Thyroid gland (tissue), 4 donors: ENCODE measurements at regions not wholly inside any gene's neighbourhood (a gene's known extent, or its start where the extent isn't known, plus 50 kb on each side); places are given as distances from the start of the nearest gene placed in this dataset.

Experiments
- DNase-seq, 2 donors: peaks; one replicate each; pipeline ENCODE4 v3.0.0-alpha.2; 2019
- H3K27ac ChIP-seq, 3 donors: fragments of 200-600 bp; sonication (generic); 1 replicate in 2 of 3; 2 replicates in 1 of 3; pipeline ENCODE4 v1.5.1; 2016 to 2019; ENCODE audit warnings: mild to moderate bottlenecking in 1 of 3, moderate library complexity in 1 of 3
- H3K27me3 ChIP-seq: fragments of 200-600 bp; sonication (generic); one replicate; pipeline ENCODE4 v1.5.1; 2019
- H3K36me3 ChIP-seq, 2 donors: fragments of 200-600 bp; sonication (generic); one replicate each; pipeline ENCODE4 v1.5.1; 2016 to 2019
- H3K4me1 ChIP-seq, 2 donors: fragments of 200-600 bp; sonication (generic); one replicate each; pipeline ENCODE4 v1.5.1; 2017 to 2019
- H3K4me3 ChIP-seq, 3 donors: fragments of 200-600 bp; sonication (generic); replicated peaks in 1 of 3; 1 replicate in 2 of 3; 2 replicates in 1 of 3; pipeline ENCODE4 v1.5.1; 2016; ENCODE audit warnings: mild to moderate bottlenecking in 1 of 3
- H3K9me3 ChIP-seq: fragments of 200-600 bp; sonication (generic); one replicate; pipeline ENCODE4 v1.5.1; 2017
- CTCF ChIP-seq, 6 experiments: fragments of 200-600 bp in 3 of 6; fragments of 450-650 bp in 3 of 6; sonication (generic) in 3 of 6; IDR thresholded peaks; one replicate each; pipeline ENCODE4 v1.5.1; 2016 to 2019; ENCODE audit warnings: antibody characterized with exemption in 6 of 6, mild to moderate bottlenecking in 2 of 6, inconsistent platforms in 1 of 6, moderate library complexity in 1 of 6
- POLR2A ChIP-seq, 2 donors: fragments of 450-650 bp; IDR thresholded peaks; one replicate each; pipeline ENCODE4 v1.6.1; 2017; ENCODE audit warnings: antibody characterized with exemption in 2 of 2, mild to moderate bottlenecking in 2 of 2, moderate library complexity in 1 of 2
- WGBS, 2 donors: methylation state at CpG; one replicate each; pipeline ENCODE4 v1.1.5; 2017; 5-methylcytosine and 5-hydroxymethylcytosine counted together
- intact Hi-C: fragments of 100-400 bp; cut with DNase I; formaldehyde crosslinking; loops from one replicate; pipeline ENCODE4 v1.15.1; 2023

GRCh38 chr19:31874313-31874712 lies 471.1 kb upstream of the ZNF507 start:
- Histone ChIP-seq H3K27ac (no peak overlapping the region), H3K27me3 (no peaks in the 10 kb centered on the region), H3K4me1 (no peaks in the 10 kb centered on the region), H3K4me3 (no peak overlapping the region), H3K9me3 (no peaks in the 10 kb centered on the region), H3K36me3 (no peaks in the 10 kb centered on the region)
- WGBS, 2 donors: 93 to 94% methylated on average over 4 of the region's 4 CpGs
- no peak for DNase-seq
- intact Hi-C loops: no loop called here
- TF ChIP-seq POLR2A (IDR thresholded peaks at IDR 0.05): no peak
- no peak for TF ChIP-seq CTCF (IDR thresholded peaks at IDR 0.05)

DNA sequence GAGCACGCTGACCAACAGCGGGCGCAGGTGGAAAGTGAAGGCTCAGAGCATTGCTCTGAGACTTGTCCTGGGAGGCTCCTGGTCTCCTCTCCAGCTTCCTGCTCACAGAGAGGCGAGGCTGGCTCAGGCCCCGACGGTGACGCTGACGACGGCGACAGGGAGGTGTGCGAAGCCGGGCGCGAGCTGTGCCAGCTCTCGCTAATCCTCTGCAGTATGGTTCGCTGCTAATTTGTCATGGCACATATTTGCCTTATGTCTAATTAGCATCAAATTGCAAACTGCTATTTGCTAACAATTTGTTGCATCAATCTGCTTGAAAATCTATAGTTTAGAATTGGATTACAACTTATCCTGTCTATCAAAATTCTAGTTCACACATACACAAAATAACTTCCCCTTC lies 469.8 kb upstream of the ZNF507 start:
- intact Hi-C loops: no loop called here
- Histone ChIP-seq H3K9me3 (no peaks in the 10 kb centered on the region), H3K27ac (no peak overlapping the region), H3K4me3 (no peak overlapping the region), H3K27me3 (no peaks in the 10 kb centered on the region), H3K36me3 (no peaks in the 10 kb centered on the region), H3K4me1 (no peaks in the 10 kb centered on the region)
- TF ChIP-seq POLR2A (IDR thresholded peaks at IDR 0.05) (no peak), CTCF (IDR thresholded peaks at IDR 0.05) (no peak)
- DNase-seq: no peak
- 91 to 95% methylated on average over 16 of the region's 16 CpGs for WGBS, 2 donors

DNA sequence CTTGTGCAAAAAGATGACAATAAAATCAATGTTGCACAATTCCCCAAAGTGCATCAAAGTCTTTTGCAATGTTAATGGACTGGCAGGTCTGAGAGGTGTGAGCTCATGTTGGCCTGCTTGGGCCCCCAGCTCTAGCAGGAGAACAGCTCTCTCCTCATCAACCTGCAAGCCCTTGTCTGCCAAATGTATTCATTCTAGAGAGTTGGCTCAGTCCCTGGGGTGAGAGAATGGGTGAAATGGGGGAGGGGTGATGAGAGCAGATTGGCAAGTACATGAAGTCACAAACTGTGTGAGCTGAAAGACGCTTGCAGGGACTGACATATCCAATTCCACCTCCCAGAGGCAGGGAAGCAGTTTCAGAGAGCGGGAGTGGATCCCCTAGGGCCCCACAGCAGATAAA lies 465.1 kb upstream of the ZNF507 start:
- Histone ChIP-seq H3K4me1 (no peaks in the 10 kb centered on the region), H3K27ac (no peak overlapping the region), H3K27me3 (no peaks in the 10 kb centered on the region), H3K36me3 (no peaks in the 10 kb centered on the region), H3K4me3 (no peak overlapping the region), H3K9me3 (no peaks in the 10 kb centered on the region)
- intact Hi-C loops: no loop called here
- no peak for DNase-seq
- WGBS, 2 donors: 76 to 79% methylated on average over 2 of the region's 2 CpGs
- TF ChIP-seq POLR2A (IDR thresholded peaks at IDR 0.05) (no peak), CTCF (IDR thresholded peaks at IDR 0.05) (no peak)

GRCh38 chr19:31881988-31882387 lies 463.4 kb upstream of the ZNF507 start:
- H3K4me3 ChIP-seq: no peak overlapping the region
- no peaks in the 10 kb centered on the region for H3K9me3 ChIP-seq
- no peaks in the 10 kb centered on the region for H3K36me3 ChIP-seq
- DNase-seq: no peak
- TF ChIP-seq CTCF (IDR thresholded peaks at IDR 0.05) (no peak), POLR2A (IDR thresholded peaks at IDR 0.05) (no peak)
- intact Hi-C loops: no loop called here
- no peak overlapping the region for H3K27ac ChIP-seq
- H3K27me3 ChIP-seq: no peaks in the 10 kb centered on the region
- WGBS, 2 donors: 89 to 98% methylated on average over 3 to 7 of the region's 7 CpGs
- H3K4me1 ChIP-seq: no peaks in the 10 kb centered on the region

- no peak overlapping the region for H3K27ac ChIP-seq
- H3K4me3 ChIP-seq: no peak overlapping the region
- intact Hi-C loops: no loop called here
- 81 to 92% methylated on average over 2 of the region's 2 CpGs for WGBS, 2 donors
- DNase-seq: no peak
- H3K4me1 ChIP-seq: no peaks in the 10 kb centered on the region
- H3K27me3 ChIP-seq: no peaks in the 10 kb centered on the region
- H3K36me3 ChIP-seq: no peaks in the 10 kb centered on the region
- TF ChIP-seq POLR2A (IDR thresholded peaks at IDR 0.05) (no peak), CTCF (IDR thresholded peaks at IDR 0.05) (no peak)
- no peaks in the 10 kb centered on the region for H3K9me3 ChIP-seq
Observed at GRCh38 chr19:31882709-31883108, 462.7 kb upstream of the ZNF507 start.
